Transverse colon (tissue), 4 donors: ENCODE measurements at regions not wholly inside any gene's neighbourhood (a gene's known extent, or its start where the extent isn't known, plus 50 kb on each side); places are given as distances from the start of the nearest gene placed in this dataset.

Source experiments
- CTCF ChIP-seq, 5 experiments: fragments of 200-600 bp in 3 of 5; fragments of 450-650 bp in 2 of 5; sonication (generic) in 3 of 5; IDR thresholded peaks; 1 replicate in 2 of 5; 2 replicates in 3 of 5; pipeline ENCODE4 v1.5.1; 2016 to 2017; ENCODE audit warnings: antibody characterized with exemption in 5 of 5, inconsistent platforms in 3 of 5, mild to moderate bottlenecking in 2 of 5, moderate library complexity in 1 of 5
- POLR2A ChIP-seq: fragments of 450-650 bp; IDR thresholded peaks from one replicate; pipeline ENCODE4 v1.6.1; 2016; ENCODE audit warnings: antibody characterized with exemption, mild to moderate bottlenecking, moderate library complexity
- POLR2AphosphoS5 ChIP-seq, 3 donors: sonication (generic); formaldehyde crosslinking; IDR thresholded peaks; one replicate each; pipeline ENCODE4 v1.6.1; 2016; ENCODE audit warnings: antibody characterized with exemption in 3 of 3

GRCh38 chr5:79888643-79889042 is 102.4 kb downstream of the MTX3 start:
- TF ChIP-seq CTCF (IDR thresholded peaks at IDR 0.05) (no peak), POLR2A (no peak), POLR2AphosphoS5 (IDR thresholded peaks at IDR 0.05) (no peak)
